SK-N-SH (cell line): ENCODE measurements at regions not wholly inside any gene's neighbourhood (a gene's known extent, or its start where the extent isn't known, plus 50 kb on each side); places are given as distances from the start of the nearest gene placed in this dataset.

Experiments
- CTCF ChIA-PET: fragments of 300-600, 350-600 bp; formaldehyde crosslinking; extraction: SDS; loops from one replicate; lab custom pipeline; 2021; lab: Yijun Ruan, JAX
- POLR2A ChIA-PET: fragments of 350-600 bp; sonication (Branson Sonifier 250); formaldehyde crosslinking; extraction: SDS; loops from one replicate; lab custom pipeline; 2020; ENCODE audit warnings: antibody characterized with exemption, inconsistent platforms; lab: Yijun Ruan, JAX
- DNase-seq: peaks from one replicate; pipeline ENCODE4 v3.0.0; 2012
- H2AFZ ChIP-seq: fragments of 200-600 bp; sonication (generic); 2 replicates; pipeline ENCODE4 v1.8.1; 2016; ENCODE audit warnings: antibody characterized with exemption, mild to moderate bottlenecking, low read depth
- H3F3A ChIP-seq: fragments of 200-600 bp; sonication (generic); replicated peaks from 2 replicates; pipeline ENCODE3; 2016; ENCODE audit warnings: antibody characterized with exemption, mild to moderate bottlenecking; ENCODE audit not compliant: insufficient read depth
- H3K27ac ChIP-seq, 2 experiments: fragments of 200-500 bp in 1 of 2; fragments of 200-600 bp in 1 of 2; sonication (Bioruptor generic) in 1 of 2; sonication (generic), shearing (Covaris generic) in 1 of 2; 2 replicates each; pipeline versions ENCODE4 v1.5.1 to v1.6.1; 2014 to 2016; ENCODE audit warnings: low read depth in 2 of 2, inconsistent platforms in 1 of 2, low read length in 1 of 2, mild to moderate bottlenecking in 1 of 2, mixed read lengths in 1 of 2
- H3K27me3 ChIP-seq: fragments of 200-600 bp; sonication (generic), shearing (Covaris generic); 2 replicates; pipeline ENCODE4 v1.6.1; 2016; ENCODE audit warnings: mixed run types; ENCODE audit not compliant: insufficient read depth
- H3K36me3 ChIP-seq, 2 experiments: fragments of 200-500 bp in 1 of 2; fragments of 200-600 bp in 1 of 2; sonication (Bioruptor generic) in 1 of 2; sonication (generic) in 1 of 2; replicated peaks in 1 of 2; 2 replicates each; pipeline versions ENCODE3 to v1.5.1; 2014 to 2016; ENCODE audit warnings: low read length in 1 of 2, mild to moderate bottlenecking in 1 of 2; ENCODE audit not compliant: insufficient read depth in 2 of 2, control insufficient read depth in 1 of 2
- H3K4me1 ChIP-seq, 2 experiments: fragments of 200-500 bp in 1 of 2; fragments of 200-600 bp in 1 of 2; sonication (Bioruptor generic) in 1 of 2; sonication (generic), shearing (Covaris generic) in 1 of 2; 2 replicates each; pipeline versions ENCODE4 v1.5.1 to v1.6.1; 2014 to 2016; ENCODE audit warnings: low read depth in 1 of 2, low read length in 1 of 2, mixed run types in 1 of 2; ENCODE audit not compliant: insufficient read depth in 2 of 2, control insufficient read depth in 1 of 2
- H3K4me2 ChIP-seq: fragments of 200-600 bp; sonication (generic), shearing (Covaris generic); 2 replicates; pipeline ENCODE4 v1.6.1; 2017; ENCODE audit warnings: mixed run types
- H3K4me3 ChIP-seq, 2 experiments: fragments of 200-500 bp in 1 of 2; fragments of 200-600 bp in 1 of 2; sonication (Bioruptor generic) in 1 of 2; sonication (generic), shearing (Covaris generic) in 1 of 2; 2 replicates each; pipeline versions ENCODE4 v1.5.1 to v1.8.1; 2014 to 2016; ENCODE audit warnings: low read depth in 2 of 2, inconsistent platforms in 1 of 2, low read length in 1 of 2, mild to moderate bottlenecking in 1 of 2, mixed read lengths in 1 of 2, moderate library complexity in 1 of 2
- H3K79me2 ChIP-seq: fragments of 200-600 bp; sonication (generic); 2 replicates; pipeline ENCODE4 v1.8.1; 2017; ENCODE audit warnings: mild to moderate bottlenecking; ENCODE audit not compliant: insufficient read depth
- H3K9ac ChIP-seq: fragments of 200-600 bp; sonication (generic); 2 replicates; pipeline ENCODE4 v1.6.1; 2017; ENCODE audit warnings: mixed run types
- H3K9me2 ChIP-seq: fragments of 200-600 bp; sonication (generic); 2 replicates; pipeline ENCODE4 v1.6.1; 2017; ENCODE audit warnings: mixed run types
- H3K9me3 ChIP-seq: fragments of 200-600 bp; sonication (generic); 2 replicates; pipeline ENCODE4 v1.6.1; 2017; ENCODE audit warnings: mixed run types, mild to moderate bottlenecking, moderate library complexity
- H4K20me1 ChIP-seq: fragments of 200-600 bp; sonication (generic); 2 replicates; pipeline ENCODE4 v1.6.1; 2017; ENCODE audit warnings: mild to moderate bottlenecking, mixed run types; ENCODE audit not compliant: insufficient read depth
- EZH2phosphoT487 ChIP-seq: fragments of 200-600 bp; sonication (generic); IDR thresholded peaks from 2 replicates; pipeline ENCODE4 v1.6.1; 2017; ENCODE audit warnings: low read depth, mixed run types, mild to moderate bottlenecking, antibody characterized with exemption, moderate library complexity, borderline replicate concordance
- FOSL2 ChIP-seq: IDR thresholded peaks from 2 replicates; pipeline ENCODE4 v1.4.0; 2012; ENCODE audit warnings: low read depth, mild to moderate bottlenecking, moderate library complexity, borderline replicate concordance
- FOXJ3 ChIP-seq: sonication (generic); formaldehyde crosslinking; IDR thresholded peaks from 2 replicates; pipeline ENCODE4 v1.5.1; 2020; ENCODE audit warnings: mild to moderate bottlenecking, missing genetic modification reagents
- GATA2 ChIP-seq: sonication (generic); formaldehyde crosslinking; IDR thresholded peaks from 2 replicates; pipeline ENCODE4 v1.5.0; 2020; ENCODE audit warnings: mild to moderate bottlenecking, missing genetic modification reagents
- NFIC ChIP-seq: IDR thresholded peaks from 2 replicates; pipeline ENCODE4 v1.4.0; 2012; ENCODE audit warnings: borderline replicate concordance
- REST ChIP-seq: IDR thresholded peaks from 2 replicates; pipeline ENCODE4 v1.6.1; 2012; ENCODE audit warnings: mild to moderate bottlenecking, low read depth, low read length, moderate library complexity
- SIN3A ChIP-seq: IDR thresholded peaks from 2 replicates; pipeline ENCODE4 v1.6.1; 2012; ENCODE audit warnings: low read depth, mild to moderate bottlenecking, low read length, moderate library complexity, borderline replicate concordance
- SMC3 ChIP-seq: IDR thresholded peaks from 2 replicates; pipeline ENCODE4 v1.6.1; 2012; ENCODE audit warnings: low read depth, low read length, improper control_type of control experiment
- TAF1 ChIP-seq: IDR thresholded peaks from 2 replicates; pipeline ENCODE4 v1.6.1; 2012; ENCODE audit warnings: low read depth, mild to moderate bottlenecking, low read length, moderate library complexity, borderline replicate concordance
- USF1 ChIP-seq: IDR thresholded peaks from 2 replicates; pipeline ENCODE4 v1.4.0; 2012; ENCODE audit warnings: low read depth, borderline replicate concordance
- YY1 ChIP-seq: IDR thresholded peaks from 2 replicates; pipeline ENCODE4 v1.4.0; 2012; ENCODE audit warnings: low read depth, mild to moderate bottlenecking
- WGBS: methylation state at CpG from one replicate; pipeline ENCODE4 v1.1.6; 2017; ENCODE audit warnings: low lambda C conversion rate; 5-methylcytosine and 5-hydroxymethylcytosine counted together

- H2AFZ ChIP-seq, result no peak overlapping the region
- no peak for DNase-seq
- H3K4me1 ChIP-seq, result no peaks in the 10 kb centered on the region; a peak in 2 of 4 replicates
- H3K79me2 ChIP-seq, result no peaks in the 10 kb centered on the region
- no peak overlapping the region for H3K9ac ChIP-seq
- POLR2A ChIA-PET, result no interaction called here
- no peak for TF ChIP-seq GATA2 (CRISPR knock-in tag)
- no peaks in the 10 kb centered on the region for H3K9me2 ChIP-seq
- H3K4me3 ChIP-seq, result no peak overlapping the region
- no peak overlapping the region for H3K4me2 ChIP-seq
- H3K9me3 ChIP-seq, result no peaks in the 10 kb centered on the region
- no peaks in the 10 kb centered on the region for H3K36me3 ChIP-seq
- WGBS, result 41% methylated on average over 13 of the region's 13 CpGs
- no peaks in the 10 kb centered on the region for H4K20me1 ChIP-seq
- peaks cover 11% of the 10 kb centered on the region; the same call in 1 of the 2 replicates for H3K27me3 ChIP-seq
- CTCF ChIA-PET, result interaction anchor here (0.7 kb wide), 1 partner anchor 8 kb away, joined by 4 read pairs; no protein-coding TSS in a partner anchor
- no peak overlapping the region for H3K27ac ChIP-seq
- no peaks in the 10 kb centered on the region for H3F3A ChIP-seq
Observed at GRCh38 chr13:99878921-99879610, 92.5 kb downstream of the ZIC5 start.

- WGBS, result 59% methylated on average over 5 of the region's 5 CpGs
- CTCF ChIA-PET, result interaction anchor here (1.5 kb wide), 1 partner anchor 11 kb away, joined by 3 read pairs; no protein-coding TSS in a partner anchor
- Histone ChIP-seq H3K9me2 (no peaks in the 10 kb centered on the region), H4K20me1 (no peaks in the 10 kb centered on the region), H3K27ac (no peak overlapping the region), H3K9me3 (no peaks in the 10 kb centered on the region), H3K27me3 (no peaks in the 10 kb centered on the region; the same call in 1 of the 2 replicates), H3K4me2 (no peak overlapping the region), H3K4me1 (no peaks in the 10 kb centered on the region; a peak in 2 of 4 replicates), H2AFZ (no peak overlapping the region), H3K4me3 (no peak overlapping the region), H3F3A (no peaks in the 10 kb centered on the region), H3K9ac (no peak overlapping the region), H3K79me2 (no peaks in the 10 kb centered on the region), H3K36me3 (no peaks in the 10 kb centered on the region)
- no peak for DNase-seq
- TF ChIP-seq USF1 (no peak), TAF1 (no peak), REST (no peak), SIN3A (no peak), EZH2phosphoT487 (no peak), YY1 (no peak), FOSL2 (no peak), SMC3 (no peak), FOXJ3 (no peak), NFIC (no peak)
- POLR2A ChIA-PET, result no interaction called here
Observed at GRCh38 chr13:99876651-99877050, 94.9 kb downstream of the ZIC5 start.
